ENCODE measurements at regions not wholly inside any gene's neighbourhood (a gene's known extent, or its start where the extent isn't known, plus 50 kb on each side); places are given as distances from the start of the nearest gene placed in this dataset.

DNA sequence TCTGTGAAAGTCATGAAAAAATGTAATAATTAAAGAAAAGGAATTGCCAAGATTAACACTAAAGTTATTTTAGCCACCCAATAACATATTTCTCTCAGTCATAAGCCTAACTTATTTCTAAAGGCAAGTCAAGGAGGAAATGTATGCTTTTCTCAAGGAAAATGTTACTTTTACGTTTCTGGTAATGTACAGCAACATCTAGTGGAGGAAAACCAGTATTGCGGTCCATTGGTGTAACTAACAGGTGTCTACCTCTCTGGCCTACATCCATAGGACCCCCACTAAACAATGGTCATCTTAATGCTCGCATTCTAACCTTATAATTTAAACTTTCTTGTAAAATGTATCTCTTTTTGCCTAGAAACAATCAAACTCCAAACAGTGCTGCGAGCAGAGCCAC, 437.5 kb downstream of the KIF20B start:
- TF ChIP-seq, protein P1, sequence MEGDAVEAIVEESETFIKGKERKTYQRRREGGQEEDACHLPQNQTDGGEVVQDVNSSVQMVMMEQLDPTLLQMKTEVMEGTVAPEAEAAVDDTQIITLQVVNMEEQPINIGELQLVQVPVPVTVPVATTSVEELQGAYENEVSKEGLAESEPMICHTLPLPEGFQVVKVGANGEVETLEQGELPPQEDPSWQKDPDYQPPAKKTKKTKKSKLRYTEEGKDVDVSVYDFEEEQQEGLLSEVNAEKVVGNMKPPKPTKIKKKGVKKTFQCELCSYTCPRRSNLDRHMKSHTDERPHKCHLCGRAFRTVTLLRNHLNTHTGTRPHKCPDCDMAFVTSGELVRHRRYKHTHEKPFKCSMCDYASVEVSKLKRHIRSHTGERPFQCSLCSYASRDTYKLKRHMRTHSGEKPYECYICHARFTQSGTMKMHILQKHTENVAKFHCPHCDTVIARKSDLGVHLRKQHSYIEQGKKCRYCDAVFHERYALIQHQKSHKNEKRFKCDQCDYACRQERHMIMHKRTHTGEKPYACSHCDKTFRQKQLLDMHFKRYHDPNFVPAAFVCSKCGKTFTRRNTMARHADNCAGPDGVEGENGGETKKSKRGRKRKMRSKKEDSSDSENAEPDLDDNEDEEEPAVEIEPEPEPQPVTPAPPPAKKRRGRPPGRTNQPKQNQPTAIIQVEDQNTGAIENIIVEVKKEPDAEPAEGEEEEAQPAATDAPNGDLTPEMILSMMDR (conservative IDR thresholded peaks at IDR 0.05), result peak; percentile 62
- no peak overlapping the region for H3K4me3 Mint-ChIP-seq
- H3K27me3 Mint-ChIP-seq, result peaks cover 4% of the 10 kb centered on the region
- peaks cover 8% of the 10 kb centered on the region for H3K9me3 Mint-ChIP-seq
- peaks cover 4% of the 10 kb centered on the region for H3K36me3 Mint-ChIP-seq
- DNase-seq (ENCODE audit: extremely low spot score, unreplicated experiment), result no peak
- H3K27ac Mint-ChIP-seq, result no peak overlapping the region
- H3K4me1 Mint-ChIP-seq (ENCODE audit: unreplicated experiment), result no peaks in the 10 kb centered on the region

DNA sequence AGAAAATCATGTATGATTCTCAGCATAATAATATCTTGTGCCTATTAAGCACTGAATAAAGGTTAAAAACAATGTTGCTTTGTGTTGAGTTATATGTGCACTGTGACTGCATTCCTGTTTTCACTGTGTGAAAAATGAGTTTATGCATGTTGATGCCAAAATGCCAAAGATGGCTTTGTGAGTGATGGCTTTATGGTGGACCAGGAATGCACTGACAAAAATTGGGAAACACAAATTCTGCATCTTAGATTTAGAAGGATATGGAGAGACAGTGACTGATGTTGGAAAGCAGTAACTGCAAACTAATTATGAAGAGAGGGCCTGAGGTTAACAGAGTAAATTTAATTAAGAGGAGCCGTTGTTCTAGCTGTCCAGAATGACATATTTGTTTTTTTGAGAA, 440.4 kb downstream of the KIF20B start:
- H3K4me1 Mint-ChIP-seq (ENCODE audit: unreplicated experiment), result no peaks in the 10 kb centered on the region
- peaks cover 4% of the 10 kb centered on the region for H3K27me3 Mint-ChIP-seq
- TF ChIP-seq, protein P1 (conservative IDR thresholded peaks at IDR 0.05), result no peak
- DNase-seq (ENCODE audit: extremely low spot score, unreplicated experiment), result no peak
- no peak overlapping the region for H3K4me3 Mint-ChIP-seq
- H3K9me3 Mint-ChIP-seq, result no peaks in the 10 kb centered on the region
- H3K36me3 Mint-ChIP-seq, result no peaks in the 10 kb centered on the region
- H3K27ac Mint-ChIP-seq, result no peak overlapping the region

DNA sequence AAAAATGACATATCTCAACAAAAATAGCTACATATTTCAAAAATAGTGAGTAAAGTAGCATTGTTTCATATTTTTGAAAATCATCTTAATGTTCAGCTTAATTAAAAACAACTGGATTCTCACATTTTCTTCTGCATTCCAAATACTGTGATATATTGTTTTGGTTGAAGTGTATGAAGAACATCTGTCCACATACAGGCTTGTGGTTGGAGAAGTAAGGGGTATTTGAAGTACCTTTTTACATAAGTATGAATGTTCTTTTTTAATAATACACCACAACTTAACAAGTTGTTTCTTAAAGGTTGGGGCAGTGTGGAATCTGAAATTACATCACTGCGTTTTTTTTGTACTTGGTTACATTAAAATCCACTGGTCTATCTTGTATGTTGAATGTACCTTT, 442.5 kb downstream of the KIF20B start:
- no peaks in the 10 kb centered on the region for H3K9me3 Mint-ChIP-seq
- TF ChIP-seq, protein P1 (conservative IDR thresholded peaks at IDR 0.05), result no peak
- no peaks in the 10 kb centered on the region for H3K4me1 Mint-ChIP-seq (ENCODE audit: unreplicated experiment)
- no peak overlapping the region for H3K27ac Mint-ChIP-seq
- no peaks in the 10 kb centered on the region for H3K36me3 Mint-ChIP-seq
- DNase-seq (ENCODE audit: extremely low spot score, unreplicated experiment), result no peak
- no peak overlapping the region for H3K4me3 Mint-ChIP-seq
- peaks cover 7% of the 10 kb centered on the region for H3K27me3 Mint-ChIP-seq

DNA sequence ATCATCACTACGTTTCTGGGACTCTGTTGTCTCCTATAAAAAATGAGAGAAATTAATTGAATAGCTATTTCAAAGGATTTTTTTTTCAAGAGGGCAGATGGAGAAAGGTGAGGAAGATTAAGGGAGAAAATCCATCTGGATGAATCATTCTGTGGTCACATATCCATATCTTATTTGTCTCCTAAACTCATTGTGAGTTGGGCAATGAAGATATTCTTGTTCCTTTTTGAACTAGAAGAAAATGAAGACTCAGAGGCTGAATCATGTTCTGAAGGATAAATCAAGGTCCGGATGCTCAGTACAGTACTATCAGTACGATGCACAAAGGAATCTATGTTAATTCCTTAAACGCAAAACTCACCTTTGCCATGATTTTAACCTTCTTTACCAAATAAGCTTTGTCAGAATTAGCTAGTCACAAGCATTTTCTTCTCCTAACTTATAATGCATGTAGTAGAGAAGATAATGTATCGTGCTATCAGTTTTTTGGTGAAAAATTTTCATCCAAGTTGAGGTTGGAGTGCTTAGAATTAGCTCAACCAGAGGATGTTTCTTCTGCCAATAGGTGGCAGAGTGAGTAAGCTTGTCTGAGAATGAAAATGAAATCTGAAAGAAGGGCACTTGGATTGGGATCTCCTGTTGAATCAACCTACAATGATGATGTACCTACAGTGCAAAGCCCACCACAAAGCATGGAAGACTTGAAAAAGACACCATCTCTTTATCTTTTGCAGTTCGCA, 446.9 kb downstream of the KIF20B start:
- no peaks in the 10 kb centered on the region for H3K9me3 Mint-ChIP-seq
- no peak overlapping the region for H3K4me3 Mint-ChIP-seq
- TF ChIP-seq, protein P1 (conservative IDR thresholded peaks at IDR 0.05), result peak; percentile 70
- H3K27ac Mint-ChIP-seq, result no peak overlapping the region
- DNase-seq (ENCODE audit: extremely low spot score, unreplicated experiment), result no peak
- H3K27me3 Mint-ChIP-seq, result peaks cover 7% of the 10 kb centered on the region
- H3K4me1 Mint-ChIP-seq (ENCODE audit: unreplicated experiment), result no peaks in the 10 kb centered on the region
- no peaks in the 10 kb centered on the region for H3K36me3 Mint-ChIP-seq

DNA sequence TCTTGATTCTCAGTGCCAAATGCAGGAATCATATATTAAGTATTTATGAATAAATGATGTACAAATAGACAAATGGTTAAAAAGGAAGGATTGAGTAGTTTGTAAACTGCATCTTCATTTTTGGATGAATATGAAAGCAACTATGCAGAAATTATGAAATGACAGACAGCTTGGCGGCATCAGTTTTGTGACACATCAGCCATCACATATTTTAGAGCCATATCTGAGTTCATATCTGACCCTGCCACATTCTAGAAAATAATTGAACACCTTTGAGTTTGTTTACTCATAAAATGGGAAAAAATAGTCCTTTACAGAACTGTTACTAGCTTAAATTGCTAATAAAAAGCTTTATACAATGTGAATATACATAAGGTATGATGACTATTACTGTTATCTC, 448.2 kb downstream of the KIF20B start:
- DNase-seq (ENCODE audit: extremely low spot score, unreplicated experiment), result no peak
- Mint-ChIP-seq H3K27ac (no peak overlapping the region), H3K4me3 (no peak overlapping the region), H3K27me3 (peaks cover 5% of the 10 kb centered on the region), H3K9me3 (no peaks in the 10 kb centered on the region), H3K4me1 (ENCODE audit: unreplicated experiment) (no peaks in the 10 kb centered on the region), H3K36me3 (no peaks in the 10 kb centered on the region)
- TF ChIP-seq, protein P1 (conservative IDR thresholded peaks at IDR 0.05), result no peak

Measured in type B pancreatic cell (in vitro differentiated cells).